Suprapubic skin (tissue), 4 donors: ENCODE measurements at regions not wholly inside any gene's neighbourhood (a gene's known extent, or its start where the extent isn't known, plus 50 kb on each side); places are given as distances from the start of the nearest gene placed in this dataset.

Experiments
- CTCF ChIP-seq, 2 donors: fragments of 200-600 bp in 1 of 2; fragments of 450-650 bp in 1 of 2; sonication (generic) in 1 of 2; IDR thresholded peaks; one replicate each; pipeline ENCODE4 v1.5.1; 2016 to 2019; ENCODE audit warnings: antibody characterized with exemption in 2 of 2, mild to moderate bottlenecking in 1 of 2, moderate library complexity in 1 of 2
- POLR2A ChIP-seq, 2 donors: fragments of 450-650 bp; IDR thresholded peaks; one replicate each; pipeline ENCODE4 v1.6.1; 2017; ENCODE audit warnings: antibody characterized with exemption in 2 of 2, mild to moderate bottlenecking in 2 of 2, moderate library complexity in 2 of 2
- POLR2AphosphoS5 ChIP-seq, 3 donors: sonication (generic); formaldehyde crosslinking; IDR thresholded peaks; one replicate each; pipeline ENCODE4 v1.6.1; 2017; ENCODE audit warnings: antibody characterized with exemption in 3 of 3

DNA sequence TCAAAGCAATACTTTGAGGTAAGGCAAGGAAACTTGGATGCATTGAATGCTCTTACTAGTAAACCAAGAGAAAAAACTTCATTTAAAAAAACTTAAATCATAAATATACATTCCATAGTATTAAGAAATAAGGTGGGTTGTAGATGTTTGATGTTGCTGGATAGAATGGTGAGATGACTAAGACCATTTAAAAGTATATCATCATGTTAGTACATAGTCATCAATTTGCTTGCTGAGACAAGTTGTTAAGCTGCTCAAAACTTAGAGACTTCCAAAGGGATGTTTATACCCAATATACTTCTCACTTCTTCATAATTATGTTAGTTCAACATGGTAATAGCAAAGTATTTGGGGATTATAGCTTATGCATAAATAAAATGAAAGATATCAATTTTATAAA is 675.5 kb upstream of the MGAT4C start:
- TF ChIP-seq CTCF (IDR thresholded peaks at IDR 0.05) (no peak), POLR2A (IDR thresholded peaks at IDR 0.05) (no peak), POLR2AphosphoS5 (IDR thresholded peaks at IDR 0.05) (no peak)
